GM12878 (cell line): ENCODE measurements at regions not wholly inside any gene's neighbourhood (a gene's known extent, or its start where the extent isn't known, plus 50 kb on each side); places are given as distances from the start of the nearest gene placed in this dataset.

ENCODE experiments used
- ATAC-seq: fragments of 200-7000 bp; cut with Tn5 transposase; 3 replicates; pipeline ENCODE4 v1.9.1; 2020; ENCODE audit warnings: mild to moderate bottlenecking, moderate library complexity
- BruUV-seq: library from RNA; stranded (reverse); fragments of 400-500 nt; replicated peaks from 2 replicates; lab custom pipeline; 2021; lab: Mats Ljungman, UMichigan
- CTCF ChIA-PET: fragments of 300-600 bp; sonication (Branson Sonifier 250); formaldehyde crosslinking; extraction: SDS; loops from one replicate; lab custom pipeline; 2021; ENCODE audit warnings: inconsistent platforms; lab: Yijun Ruan, JAX
- POLR2A ChIA-PET: fragments of 350-600 bp; formaldehyde crosslinking; extraction: SDS; loops from one replicate; lab custom pipeline; 2021; ENCODE audit warnings: inconsistent platforms; lab: Charles Lee
- RAD21 ChIA-PET: fragments of 300-600 bp; sonication (Branson Sonifier 250); formaldehyde crosslinking; loops from one replicate; lab custom pipeline; 2023; ENCODE audit warnings: antibody characterized with exemption; ENCODE audit not compliant: unreplicated experiment; lab: Charles Lee
- SMC1A ChIA-PET: fragments of 300-600 bp; sonication (Branson Sonifier 250); formaldehyde crosslinking; loops from one replicate; lab custom pipeline; 2023; ENCODE audit not compliant: unreplicated experiment, uncharacterized antibody; lab: Charles Lee
- DNase-seq: peaks from one replicate; pipeline ENCODE4 v3.0.0-alpha.2; 2011; ENCODE audit warnings: low read depth, low spot score
- FAIRE-seq: peaks from 3 replicates; lab custom pipeline; 2011; peaks lifted over from hg19 to GRCh38; lab: Jason Lieb, UNC
- H2AFZ ChIP-seq: 2 replicates; pipeline ENCODE4 v1.6.0; 2011; ENCODE audit warnings: low read depth, low read length, control low read depth; ENCODE audit not compliant: control insufficient read depth
- H3K27ac ChIP-seq: 2 replicates; pipeline ENCODE4 v1.5.1; 2011; ENCODE audit warnings: control low read depth; ENCODE audit not compliant: control insufficient read depth, insufficient read depth
- H3K27me3 ChIP-seq, 2 experiments: replicated peaks in 1 of 2; 2 replicates each; pipeline versions ENCODE4 v1.6.0 to v1.6.1; 2011; ENCODE audit warnings: low read length in 1 of 2; ENCODE audit not compliant: control insufficient read depth in 2 of 2, insufficient read depth in 2 of 2
- H3K36me3 ChIP-seq, 2 experiments: 2 replicates each; pipeline ENCODE4 v1.5.1; 2011; ENCODE audit warnings: low read length in 1 of 2; ENCODE audit not compliant: control insufficient read depth in 2 of 2, insufficient read depth in 2 of 2
- H3K4me1 ChIP-seq: 2 replicates; pipeline ENCODE4 v1.6.1; 2011; ENCODE audit warnings: mild to moderate bottlenecking, low read length, moderate library complexity, mixed read lengths; ENCODE audit not compliant: control insufficient read depth, insufficient read depth
- H3K4me2 ChIP-seq: 2 replicates; pipeline ENCODE4 v1.6.0; 2011; ENCODE audit warnings: control low read depth; ENCODE audit not compliant: control insufficient read depth, insufficient read depth
- H3K4me3 ChIP-seq: fragments of 200-600 bp; sonication (generic); 2 replicates; pipeline ENCODE4 v1.5.1; 2016
- H3K79me2 ChIP-seq: 2 replicates; pipeline ENCODE4 v1.6.0; 2011; ENCODE audit warnings: low read length; ENCODE audit not compliant: control insufficient read depth, insufficient read depth
- H3K9ac ChIP-seq: 2 replicates; pipeline ENCODE4 v1.8.0; 2011; ENCODE audit warnings: low read length, control low read depth, mixed read lengths; ENCODE audit not compliant: control insufficient read depth, insufficient read depth
- H3K9me3 ChIP-seq: replicated peaks from 3 replicates; pipeline ENCODE4 v1.5.1; 2011; ENCODE audit warnings: mild to moderate bottlenecking, low read length; ENCODE audit not compliant: control insufficient read depth, insufficient read depth
- H4K20me1 ChIP-seq: 2 replicates; pipeline ENCODE4 v1.6.0; 2011; ENCODE audit not compliant: control insufficient read depth, insufficient read depth
- ASH2L ChIP-seq: fragments of 300-600, 200-600 bp; sonication (generic); IDR thresholded peaks from 2 replicates; pipeline ENCODE4 v1.6.1; 2017; ENCODE audit warnings: low read depth, mild to moderate bottlenecking, borderline replicate concordance
- ATF7 ChIP-seq: fragments of 450-650 bp; IDR thresholded peaks from 2 replicates; pipeline ENCODE4 v1.6.1; 2016; ENCODE audit warnings: low read depth, mild to moderate bottlenecking
- CUX1 ChIP-seq: IDR thresholded peaks from 2 replicates; pipeline ENCODE4 v1.6.1; 2012; ENCODE audit warnings: improper control_type of control experiment, low read depth, low read length; ENCODE audit not compliant: insufficient replicate concordance
- DPF2 ChIP-seq: fragments of 450-650 bp; IDR thresholded peaks from 2 replicates; pipeline ENCODE4 v1.6.1; 2017; ENCODE audit warnings: mild to moderate bottlenecking
- E2F8 ChIP-seq: fragments of 450-650 bp; IDR thresholded peaks from 2 replicates; pipeline ENCODE4 v1.6.1; 2018; ENCODE audit warnings: mild to moderate bottlenecking, low read depth, moderate library complexity; ENCODE audit not compliant: partially characterized antibody
- IKZF2 ChIP-seq, 2 experiments: fragments of 450-650 bp; IDR thresholded peaks; 2 replicates each; pipeline ENCODE4 v1.6.1; 2017; ENCODE audit warnings: mild to moderate bottlenecking in 2 of 2, moderate library complexity in 2 of 2
- KLF5 ChIP-seq: fragments of 450-650 bp; IDR thresholded peaks from 2 replicates; pipeline ENCODE4 v1.6.1; 2014; ENCODE audit warnings: mild to moderate bottlenecking; ENCODE audit not compliant: partially characterized antibody
- MEF2B ChIP-seq: fragments of 450-650 bp; IDR thresholded peaks from 2 replicates; pipeline ENCODE4 v1.6.1; 2018; ENCODE audit warnings: mild to moderate bottlenecking, moderate library complexity; ENCODE audit not compliant: partially characterized antibody, poor library complexity, severe bottlenecking
- NFYB ChIP-seq: IDR thresholded peaks from 2 replicates; pipeline ENCODE4 v1.6.1; 2011; ENCODE audit warnings: low read depth, mild to moderate bottlenecking, low read length, improper control_type of control experiment, moderate library complexity; ENCODE audit not compliant: insufficient read depth
- NR2C1 ChIP-seq: fragments of 450-650 bp; IDR thresholded peaks from 2 replicates; pipeline ENCODE4 v1.6.1; 2017; ENCODE audit warnings: antibody characterized with exemption, mild to moderate bottlenecking, moderate library complexity
- RAD51 ChIP-seq: fragments of 450-650 bp; IDR thresholded peaks from 2 replicates; pipeline ENCODE4 v1.6.1; 2016; ENCODE audit warnings: moderate library complexity, mild to moderate bottlenecking, inconsistent platforms
- RCOR1 ChIP-seq: conservative IDR thresholded peaks from 2 replicates; pipeline ENCODE4 v1.6.1; 2012; ENCODE audit warnings: low read depth, low read length, improper control_type of control experiment
- SMARCA5 ChIP-seq: fragments of 450-650 bp; IDR thresholded peaks from 2 replicates; pipeline ENCODE4 v1.6.1; 2017; ENCODE audit warnings: mild to moderate bottlenecking
- SPI1 ChIP-seq: IDR thresholded peaks from 2 replicates; pipeline ENCODE4 v1.6.1; 2011; ENCODE audit warnings: low read depth, mild to moderate bottlenecking, low read length, moderate library complexity, borderline replicate concordance; ENCODE audit not compliant: insufficient read depth
- ZSCAN29 ChIP-seq: fragments of 450-650 bp; IDR thresholded peaks from 2 replicates; pipeline ENCODE4 v1.6.1; 2017; ENCODE audit warnings: mild to moderate bottlenecking, moderate library complexity
- WGBS: methylation state at CpG from one replicate; pipeline ENCODE4 v1.1.6; 2016; ENCODE audit warnings: low lambda C conversion rate; ENCODE audit not compliant: insufficient replicate concordance, insufficient coverage; ENCODE audit errors: missing lambda C conversion rate; 5-methylcytosine and 5-hydroxymethylcytosine counted together
- in situ Hi-C: fragments of 300-500 bp; cut with MboI; formaldehyde crosslinking; loops from 9 replicates; pipeline ENCODE4 v1.14.3; 2018; ENCODE audit warnings: mixed read lengths
- intact Hi-C: fragments of 100-400 bp; cut with micrococcal nuclease; formaldehyde crosslinking; loops from one replicate; pipeline ENCODE4 v1.14.2; 2022; ENCODE audit not compliant: unreplicated experiment
- TF ChIP-seq, protein P1 (sequence below): fragments of 450-650 bp; IDR thresholded peaks from 2 replicates; pipeline ENCODE4 v1.6.1; 2016; ENCODE audit warnings: mild to moderate bottlenecking

GRCh38 chr14:101034986-101035385 lies 131.5 kb upstream of the RTL1 start:
- CTCF ChIA-PET = no interaction called here
- Histone ChIP-seq H3K4me1 (no peaks in the 10 kb centered on the region), H3K4me2 (no peak overlapping the region), H3K4me3 (no peak overlapping the region), H3K79me2 (no peaks in the 10 kb centered on the region), H3K36me3 (no peaks in the 10 kb centered on the region), H3K27ac (no peak overlapping the region), H3K9ac (no peak overlapping the region), H3K9me3 (no peaks in the 10 kb centered on the region), H4K20me1 (no peaks in the 10 kb centered on the region), H3K27me3 (no peaks in the 10 kb centered on the region), H2AFZ (no peak overlapping the region)
- intact Hi-C loops (no loop called here), in situ Hi-C loops (no loop called here)
- SMC1A ChIA-PET = no interaction called here
- FAIRE-seq (no peak), DNase-seq (no peak), ATAC-seq (no peak)
- no TSS peak for BruUV-seq
- 22% methylated on average over 7 of the region's 7 CpGs for whole genome bisulfite sequencing
- RAD21 ChIA-PET = no interaction called here
- POLR2A ChIA-PET = no interaction called here
- TF ChIP-seq SPI1 (no peak), KLF5 (no peak), ZSCAN29 (no peak), ATF7 (no peak), SMARCA5 (no peak), RCOR1 (no peak), NFYB (no peak), IKZF2 (IDR thresholded peaks at IDR 0.05) (no peak), RAD51 (no peak), E2F8 (no peak), NR2C1 (no peak), ASH2L (no peak), DPF2 (no peak), MEF2B (no peak), CUX1 (no peak)
- TF ChIP-seq, protein P1, sequence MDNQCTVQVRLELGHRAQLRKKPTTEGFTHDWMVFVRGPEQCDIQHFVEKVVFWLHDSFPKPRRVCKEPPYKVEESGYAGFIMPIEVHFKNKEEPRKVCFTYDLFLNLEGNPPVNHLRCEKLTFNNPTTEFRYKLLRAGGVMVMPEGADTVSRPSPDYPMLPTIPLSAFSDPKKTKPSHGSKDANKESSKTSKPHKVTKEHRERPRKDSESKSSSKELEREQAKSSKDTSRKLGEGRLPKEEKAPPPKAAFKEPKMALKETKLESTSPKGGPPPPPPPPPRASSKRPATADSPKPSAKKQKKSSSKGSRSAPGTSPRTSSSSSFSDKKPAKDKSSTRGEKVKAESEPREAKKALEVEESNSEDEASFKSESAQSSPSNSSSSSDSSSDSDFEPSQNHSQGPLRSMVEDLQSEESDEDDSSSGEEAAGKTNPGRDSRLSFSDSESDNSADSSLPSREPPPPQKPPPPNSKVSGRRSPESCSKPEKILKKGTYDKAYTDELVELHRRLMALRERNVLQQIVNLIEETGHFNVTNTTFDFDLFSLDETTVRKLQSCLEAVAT = no peak
